SKM-1 (cell line): ENCODE measurements at regions not wholly inside any gene's neighbourhood (a gene's known extent, or its start where the extent isn't known, plus 50 kb on each side); places are given as distances from the start of the nearest gene placed in this dataset.
A peak's percentile ranks its signal among the peaks of the same experiment; 100 is the strongest.
"Not testable (repeated sequence)": the region's sequence is repeated elsewhere in the genome, so short reads cannot be mapped to it uniquely, and the experiment has no call there.

ENCODE experiments used
- DNase-seq: peaks from one replicate; lab custom pipeline; 2025; ENCODE audit not compliant: unreplicated experiment; lab: John Stamatoyannopoulos, UW

- no peak for DNase-seq
Measured at GRCh38 chr1:219434285-219434922, 178.5 kb downstream of the ZC3H11B start.

GRCh38 chr1:219433496-219434131 lies 179.3 kb downstream of the ZC3H11B start:
- DNase-seq: no peak

DNA sequence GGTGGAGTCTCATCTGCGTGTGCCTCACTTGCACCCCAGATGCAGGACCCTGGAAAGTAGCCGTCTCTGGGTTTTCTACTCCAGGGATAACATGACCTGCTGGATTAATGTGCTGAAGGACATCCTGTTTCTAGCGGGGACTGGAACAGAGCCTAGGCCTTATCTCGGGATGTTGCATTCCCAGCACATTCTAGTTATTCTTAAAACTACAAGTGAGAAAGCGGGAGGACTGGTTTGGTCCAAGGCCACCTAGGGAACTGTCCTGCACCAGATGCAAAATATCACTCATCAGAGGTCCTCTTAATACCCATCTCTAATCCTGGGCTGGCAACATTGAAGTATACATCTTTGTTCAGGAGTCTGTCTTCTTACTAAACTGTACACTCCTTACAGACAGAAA lies 179.9 kb downstream of the ZC3H11B start:
- DNase-seq: no peak

- DNase-seq: no peak
Measured at GRCh38 chr1:219432191-219432606, 180.7 kb downstream of the ZC3H11B start.

DNA sequence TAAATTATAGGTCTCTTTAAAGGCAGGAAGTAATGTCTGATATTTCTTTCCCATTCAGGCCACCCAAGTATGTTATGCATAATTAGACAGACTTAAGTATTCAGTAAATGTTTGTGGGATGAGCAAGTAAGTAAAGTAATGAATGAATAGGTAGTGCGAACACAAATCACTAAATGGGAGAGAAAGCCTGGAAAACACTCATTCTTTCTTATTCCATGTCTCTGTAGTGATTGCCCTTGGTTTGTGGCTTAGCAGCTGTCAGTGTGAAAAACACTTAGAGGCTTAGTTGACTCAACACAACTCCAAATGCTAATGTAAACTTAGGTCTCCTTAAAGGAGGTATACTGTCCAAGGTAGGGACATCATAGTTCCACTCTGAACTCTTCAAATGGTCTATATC lies 182.5 kb downstream of the ZC3H11B start:
- DNase-seq: no peak

- no peak for DNase-seq
Measured at GRCh38 chr1:219428651-219429050, 184.3 kb downstream of the ZC3H11B start.

DNA sequence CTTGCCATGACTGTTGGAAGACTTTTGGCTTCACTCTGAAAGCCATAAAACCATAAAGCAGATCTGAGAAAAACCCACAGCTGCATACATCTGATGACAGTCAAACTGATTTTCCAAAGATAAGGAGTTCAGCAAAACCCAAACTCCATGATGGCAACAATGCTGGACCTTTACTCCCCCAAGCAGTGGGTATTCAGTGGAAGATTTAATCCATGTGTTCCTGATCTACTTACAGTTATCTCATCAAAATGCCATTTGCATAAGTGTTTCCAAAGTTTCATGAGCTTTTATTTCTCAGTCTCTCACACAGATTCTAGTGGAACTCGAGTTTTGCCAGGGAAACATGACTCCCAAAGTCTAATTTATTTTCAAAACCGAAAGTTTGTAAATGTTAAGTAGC lies 184.9 kb downstream of the ZC3H11B start:
- DNase-seq: no peak

DNA sequence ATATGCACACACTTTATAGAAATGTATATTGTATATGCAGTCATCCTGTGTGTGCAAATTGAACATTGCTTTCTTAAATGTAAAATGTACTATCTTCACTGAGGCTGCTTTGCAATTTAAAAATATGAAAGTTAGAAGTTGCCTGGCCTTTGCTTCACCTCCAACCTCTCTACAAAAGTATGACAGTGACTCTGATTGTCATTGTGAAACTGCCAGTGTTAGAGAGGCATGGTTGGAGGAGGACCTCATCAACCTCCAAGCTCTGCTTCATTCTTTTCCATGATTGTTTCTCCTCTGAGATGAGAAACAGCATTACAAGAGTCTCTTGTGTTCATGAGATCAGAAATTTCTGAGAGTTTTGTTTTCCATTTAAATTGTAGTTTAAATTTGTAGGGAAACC lies 185.5 kb downstream of the ZC3H11B start:
- DNase-seq: no peak

DNA sequence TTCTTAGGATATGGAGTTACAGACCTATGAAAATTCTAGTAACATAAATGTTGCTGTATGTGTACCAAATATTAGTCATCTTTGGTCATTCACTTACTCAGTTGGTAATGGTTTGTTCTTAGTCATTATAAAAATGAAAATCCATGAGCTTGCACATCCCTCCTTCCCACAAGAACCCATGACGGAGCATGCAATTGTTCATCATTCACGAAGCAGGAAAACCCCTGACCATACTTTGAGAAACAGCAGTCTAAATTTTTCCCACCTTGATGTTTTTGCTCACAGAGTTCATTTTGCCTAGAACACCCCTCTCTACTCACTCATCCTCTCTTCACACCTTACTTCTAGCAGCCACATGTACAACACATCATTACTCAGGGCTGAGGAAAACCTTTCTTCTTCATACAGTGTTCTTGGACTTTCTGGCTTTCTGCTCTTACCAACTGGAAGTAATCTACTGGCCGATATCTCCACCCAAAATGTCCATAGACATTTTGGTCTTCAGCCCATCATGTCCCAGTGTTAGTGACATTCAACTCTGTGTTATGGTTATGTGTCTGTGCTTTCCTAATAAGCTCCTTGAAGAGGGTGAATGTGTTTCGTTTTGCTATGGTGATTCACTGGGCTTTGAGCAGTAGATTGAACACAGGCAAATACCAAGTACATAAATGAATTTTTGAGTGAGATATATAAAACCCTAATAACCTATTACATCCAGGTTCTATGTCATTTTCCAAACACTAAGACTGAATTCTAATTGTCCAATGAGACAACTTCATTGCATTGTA lies 189.9 kb downstream of the ZC3H11B start:
- no peak for DNase-seq

DNA sequence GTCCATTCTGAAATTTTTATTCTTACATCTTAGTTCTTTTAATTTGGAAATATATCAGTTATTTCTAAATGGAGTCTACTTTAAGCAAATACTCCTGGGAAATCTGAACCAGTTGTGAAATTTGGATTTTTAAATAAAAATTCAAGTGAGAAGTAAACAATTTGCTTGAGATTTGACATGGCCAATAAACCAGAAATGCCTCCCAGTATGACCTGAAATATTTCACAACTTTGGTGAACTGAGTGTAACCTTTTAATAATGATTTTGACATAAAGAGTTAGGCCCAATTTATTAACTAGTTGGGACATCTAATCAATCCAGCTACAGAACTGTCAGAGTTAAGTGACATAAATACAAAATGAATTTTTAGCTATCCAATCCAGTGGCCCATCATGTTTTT lies 192.0 kb downstream of the ZC3H11B start:
- DNase-seq: no peak

GRCh38 chr1:219419860-219420259 lies 193.0 kb downstream of the ZC3H11B start:
- DNase-seq: no peak

DNA sequence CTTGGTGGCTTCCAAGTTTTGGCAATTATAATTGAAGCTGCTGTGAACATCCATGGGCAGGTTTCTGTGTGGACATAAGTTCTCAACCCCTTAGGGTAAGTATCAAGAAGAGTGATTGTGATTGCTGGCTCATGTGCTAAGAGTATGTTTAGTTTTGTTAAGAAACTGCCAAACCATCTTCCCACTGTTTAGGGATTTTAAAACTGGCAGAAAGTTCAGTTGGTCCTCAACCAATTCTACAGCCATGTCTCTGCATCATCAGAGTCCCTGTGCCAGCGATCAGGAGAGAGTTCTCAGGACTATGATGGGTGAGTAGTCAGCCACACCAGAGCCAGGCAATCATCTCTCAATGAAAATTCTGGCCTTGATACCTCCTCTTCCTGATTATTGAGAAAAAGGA lies 193.8 kb downstream of the ZC3H11B start:
- no peak for DNase-seq

DNA sequence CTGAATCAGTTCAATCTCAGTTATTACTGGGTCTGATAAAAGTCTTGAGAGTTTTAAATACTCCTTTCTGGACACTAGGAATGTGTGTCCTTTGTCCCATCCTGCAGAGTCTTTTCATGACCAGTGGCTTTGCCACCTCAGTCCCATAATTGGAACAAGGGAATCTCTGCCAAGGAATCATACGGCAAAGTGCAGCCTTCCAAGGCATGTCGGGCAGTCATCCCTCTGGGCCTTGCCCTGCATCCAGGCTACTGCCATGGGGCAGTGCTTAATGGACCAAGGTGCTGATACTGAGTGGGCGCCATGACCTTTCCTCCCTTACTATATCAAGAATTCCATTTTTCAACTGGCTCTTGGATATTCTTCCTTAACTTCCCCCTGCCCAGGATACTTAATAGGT lies 195.3 kb downstream of the ZC3H11B start:
- no peak for DNase-seq

DNA sequence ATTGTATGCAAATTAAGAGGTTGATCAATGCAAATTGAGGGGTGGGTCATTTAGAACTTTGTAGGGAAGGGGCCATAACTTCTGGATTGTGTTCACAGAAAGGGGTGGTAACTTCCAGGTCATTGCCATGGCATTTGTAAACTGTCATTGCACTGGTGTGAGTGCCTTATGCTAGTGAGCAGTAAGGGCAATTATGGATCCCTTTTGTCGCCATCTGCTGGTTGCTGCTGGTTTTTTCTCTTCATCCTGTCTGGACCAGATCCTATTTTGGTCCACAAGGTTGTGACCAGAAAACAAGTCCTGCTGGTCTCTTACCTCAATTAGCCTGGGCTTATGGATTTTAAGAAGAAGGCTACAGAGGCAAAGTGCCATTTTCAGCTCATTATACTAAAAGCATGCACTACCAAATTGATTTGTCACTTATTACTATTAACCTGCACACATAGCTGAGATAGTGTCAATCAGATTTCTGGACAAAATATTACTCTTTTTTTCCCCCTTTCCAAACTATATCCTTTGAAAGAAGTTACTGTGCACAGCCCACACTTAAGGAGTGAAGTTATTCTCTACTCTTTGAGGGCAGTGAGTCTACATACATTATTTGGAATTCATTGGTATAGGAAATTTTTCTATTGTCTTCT lies 196.2 kb downstream of the ZC3H11B start:
- peak; percentile 52 for DNase-seq

DNA sequence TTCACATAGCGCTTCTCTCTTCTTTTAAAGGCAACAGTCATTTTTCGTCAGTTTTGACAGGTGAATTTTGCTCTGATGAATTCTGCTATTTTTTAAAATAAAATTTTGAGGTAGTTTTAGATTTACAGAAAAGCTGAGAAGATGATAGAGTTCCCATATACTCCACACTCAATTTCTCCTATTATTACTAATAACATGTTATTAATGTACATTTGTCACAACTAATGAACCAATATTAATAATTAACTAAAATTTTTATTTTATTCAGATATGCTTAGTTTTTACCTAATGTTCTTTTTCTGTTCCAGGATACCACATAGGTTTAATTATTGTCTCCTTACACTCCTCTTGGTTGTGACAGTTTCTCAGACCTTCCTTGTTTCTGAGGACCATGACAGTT lies 197.0 kb downstream of the ZC3H11B start:
- DNase-seq: no peak

- no peak for DNase-seq
Measured at GRCh38 chr1:219415433-219415832, 197.5 kb downstream of the ZC3H11B start.

DNA sequence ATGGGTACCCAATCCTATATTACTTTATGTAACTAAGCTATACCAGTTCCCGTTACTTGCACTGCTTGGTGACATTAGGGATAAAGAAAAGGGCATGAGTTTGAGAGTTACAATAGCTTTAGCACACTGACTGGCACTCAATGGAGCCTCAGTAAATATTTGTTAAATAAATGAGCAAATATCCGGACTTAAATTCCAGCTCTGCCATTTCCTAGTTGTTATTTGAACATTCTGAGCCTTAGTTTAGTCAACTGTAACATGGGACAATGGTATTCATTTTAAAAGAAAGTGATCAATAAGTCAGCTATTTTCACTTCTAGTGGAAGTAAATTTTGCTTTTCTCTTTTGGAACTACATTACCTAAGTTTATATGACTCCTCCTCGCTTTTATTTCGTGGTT lies 198.7 kb downstream of the ZC3H11B start:
- no peak for DNase-seq

GRCh38 chr1:219413536-219413935 lies 199.4 kb downstream of the ZC3H11B start:
- no peak for DNase-seq

DNA sequence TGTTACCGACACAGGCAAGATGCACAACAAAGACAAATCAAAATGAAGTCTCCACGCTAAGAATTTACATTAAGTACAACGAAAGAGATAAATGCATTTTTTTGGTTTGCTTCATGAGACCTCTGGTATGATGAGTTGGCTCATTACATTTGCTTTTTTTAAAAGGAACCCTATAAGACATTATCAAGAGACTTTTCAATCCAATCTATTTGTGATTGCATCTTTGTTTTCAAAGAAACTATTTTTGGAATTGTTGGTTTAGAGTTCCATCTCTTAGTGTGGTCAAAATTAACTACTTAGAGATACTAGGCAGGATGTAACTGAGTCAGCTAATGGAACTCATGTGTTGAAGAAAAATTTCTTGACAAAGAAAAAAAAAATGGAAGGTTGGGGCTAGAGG lies 200.1 kb downstream of the ZC3H11B start:
- DNase-seq: no peak

GRCh38 chr1:219410721-219411120 lies 202.2 kb downstream of the ZC3H11B start:
- DNase-seq: not testable (repeated sequence)

DNA sequence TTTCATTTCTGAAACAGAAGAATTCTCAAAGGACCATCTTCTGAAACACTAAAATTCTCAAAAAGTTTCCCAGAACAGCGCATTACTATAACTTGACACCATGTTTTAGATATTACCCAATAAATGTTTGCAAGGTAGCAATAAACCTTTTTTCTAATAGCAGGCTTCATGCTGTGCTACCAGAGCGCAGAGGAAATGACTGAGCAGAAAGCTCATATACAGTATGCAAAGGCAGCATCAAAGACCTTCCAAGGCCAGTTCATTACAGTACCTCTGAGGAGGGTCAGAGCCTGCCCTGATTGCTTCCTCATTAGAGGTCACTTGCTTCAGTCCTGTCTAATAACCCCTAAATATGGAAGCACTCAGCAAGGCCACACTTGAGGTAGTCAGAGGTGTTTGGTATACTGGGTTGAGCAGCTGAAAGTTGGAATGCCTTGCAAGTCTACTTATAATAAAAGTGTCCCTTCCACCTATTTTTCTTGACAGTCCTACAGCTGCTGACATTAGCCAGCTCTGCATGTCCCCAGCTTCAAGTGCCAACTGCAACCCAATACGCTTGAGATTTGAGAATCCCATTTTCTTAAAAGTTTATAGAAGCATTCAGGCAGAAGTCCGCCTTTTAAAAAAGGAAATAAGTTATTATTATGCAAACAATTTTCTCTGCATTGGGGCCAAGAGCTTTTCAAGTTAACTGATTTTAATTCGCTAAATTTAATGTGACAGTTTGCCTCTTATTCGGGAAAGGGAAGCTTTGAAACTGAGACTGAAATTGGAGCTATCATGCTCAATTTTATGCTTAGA lies 207.2 kb downstream of the ZC3H11B start:
- no peak for DNase-seq
